ENCODE measurements at regions not wholly inside any gene's neighbourhood (a gene's known extent, or its start where the extent isn't known, plus 50 kb on each side); places are given as distances from the start of the nearest gene placed in this dataset.
"Not testable (repeated sequence)": the region's sequence is repeated elsewhere in the genome, so short reads cannot be mapped to it uniquely, and the experiment has no call there.

GRCh38 chr1:102691592-102692090, 416.7 kb downstream of the COL11A1 start:
- no peaks in the 10 kb centered on the region for H3K36me3 ChIP-seq (ENCODE audit: low read depth)
- POLR2A ChIA-PET (ENCODE audit: unreplicated experiment): no interaction called here
- TF ChIP-seq EZH2 (IDR thresholded peaks at IDR 0.05; ENCODE audit: low read depth): no peak
- TF ChIP-seq CTCF (conservative IDR thresholded peaks at IDR 0.05): no peak
- H3K27ac ChIP-seq: no peak overlapping the region
- no peaks in the 10 kb centered on the region for H3K4me1 ChIP-seq (replicated peaks; ENCODE audit: insufficient read depth)
- H3K4me2 ChIP-seq: no peak overlapping the region
- no peaks in the 10 kb centered on the region for H3F3A ChIP-seq (ENCODE audit: insufficient read depth, low read depth)
- BruUV-seq (replicated peaks): no TSS peak
- no peaks in the 10 kb centered on the region; the same call in 1 of the 2 replicates for H3K9me3 ChIP-seq (ENCODE audit: insufficient read depth, low read depth)
- H3K4me3 ChIP-seq: no peak overlapping the region
- H2AFZ ChIP-seq: no peak overlapping the region
- H4K20me1 ChIP-seq (ENCODE audit: insufficient read depth): no peaks in the 10 kb centered on the region
- DNase-seq: no peak
- intact Hi-C loops (cut with micrococcal nuclease; ENCODE audit: unreplicated experiment): no loop called here
- H3K9me2 ChIP-seq (ENCODE audit: insufficient read depth): no peaks in the 10 kb centered on the region
- H3K27me3 ChIP-seq (ENCODE audit: insufficient read depth, low read depth): no peaks in the 10 kb centered on the region
- no peaks in the 10 kb centered on the region for H3K79me2 ChIP-seq (ENCODE audit: low read depth)
- CTCF ChIA-PET: no interaction called here

- H3K4me2 ChIP-seq: no peak overlapping the region
- H3K9me2 ChIP-seq (ENCODE audit: insufficient read depth): no peaks in the 10 kb centered on the region
- no peak overlapping the region for H2AFZ ChIP-seq
- BruUV-seq (replicated peaks): no TSS peak
- POLR2A ChIA-PET (ENCODE audit: unreplicated experiment): no interaction called here
- no peak for DNase-seq
- CTCF ChIA-PET: no interaction called here
- no peaks in the 10 kb centered on the region for H3K4me1 ChIP-seq (replicated peaks; ENCODE audit: insufficient read depth)
- no peak overlapping the region for H3K27ac ChIP-seq
- H3K79me2 ChIP-seq (ENCODE audit: low read depth): no peaks in the 10 kb centered on the region
- H3K27me3 ChIP-seq (ENCODE audit: insufficient read depth, low read depth): no peaks in the 10 kb centered on the region
- H3K36me3 ChIP-seq (ENCODE audit: low read depth): no peaks in the 10 kb centered on the region
- H4K20me1 ChIP-seq (ENCODE audit: insufficient read depth): no peaks in the 10 kb centered on the region
- TF ChIP-seq CTCF (conservative IDR thresholded peaks at IDR 0.05): no peak
- TF ChIP-seq EZH2 (IDR thresholded peaks at IDR 0.05; ENCODE audit: low read depth): no peak
- no peaks in the 10 kb centered on the region for H3K9me3 ChIP-seq (ENCODE audit: insufficient read depth, low read depth)
- intact Hi-C loops (cut with micrococcal nuclease; ENCODE audit: unreplicated experiment): no loop called here
- no peaks in the 10 kb centered on the region for H3F3A ChIP-seq (ENCODE audit: insufficient read depth, low read depth)
- no peak overlapping the region for H3K4me3 ChIP-seq
Measured at GRCh38 chr1:102687383-102687782, 420.9 kb downstream of the COL11A1 start.

- Histone ChIP-seq H3K4me1 (replicated peaks; ENCODE audit: insufficient read depth) (no peaks in the 10 kb centered on the region), H3K27ac (no peak overlapping the region), H3K9me2 (ENCODE audit: insufficient read depth) (no peaks in the 10 kb centered on the region; the same call in 1 of the 2 replicates), H3K4me2 (no peak overlapping the region), H3K9me3 (ENCODE audit: insufficient read depth, low read depth) (no peaks in the 10 kb centered on the region), H3F3A (ENCODE audit: insufficient read depth, low read depth) (no peaks in the 10 kb centered on the region), H3K36me3 (ENCODE audit: low read depth) (no peaks in the 10 kb centered on the region), H3K27me3 (ENCODE audit: insufficient read depth, low read depth) (no peaks in the 10 kb centered on the region), H3K4me3 (no peak overlapping the region), H3K79me2 (ENCODE audit: low read depth) (no peaks in the 10 kb centered on the region), H2AFZ (no peak overlapping the region; the same call in 1 of the 2 replicates), H4K20me1 (ENCODE audit: insufficient read depth) (no peaks in the 10 kb centered on the region; the same call in 1 of the 2 replicates)
- POLR2A ChIA-PET (ENCODE audit: unreplicated experiment): interaction anchor here (0.6 kb wide), 1 partner anchor 544 kb away, joined by 5 read pairs; no protein-coding TSS in a partner anchor
- DNase-seq: no peak
- CTCF ChIA-PET: no interaction called here
- intact Hi-C loops (cut with micrococcal nuclease; ENCODE audit: unreplicated experiment): no loop called here
- no TSS peak for BruUV-seq (replicated peaks)
- TF ChIP-seq CTCF (conservative IDR thresholded peaks at IDR 0.05) (no peak), EZH2 (IDR thresholded peaks at IDR 0.05; ENCODE audit: low read depth) (no peak)
Measured at GRCh38 chr1:102661481-102661880, 446.8 kb downstream of the COL11A1 start.

- H3K4me2 ChIP-seq; H3K9me2 ChIP-seq (ENCODE audit: insufficient read depth); H3K4me1 ChIP-seq (replicated peaks; ENCODE audit: insufficient read depth); BruUV-seq (replicated peaks); intact Hi-C loops (cut with micrococcal nuclease; ENCODE audit: unreplicated experiment); H3K27me3 ChIP-seq (ENCODE audit: insufficient read depth, low read depth); H3K4me3 ChIP-seq; H2AFZ ChIP-seq; H3F3A ChIP-seq (ENCODE audit: insufficient read depth, low read depth); H4K20me1 ChIP-seq (ENCODE audit: insufficient read depth); H3K27ac ChIP-seq; DNase-seq; H3K79me2 ChIP-seq (ENCODE audit: low read depth); POLR2A ChIA-PET (ENCODE audit: unreplicated experiment); H3K9me3 ChIP-seq (ENCODE audit: insufficient read depth, low read depth); H3K36me3 ChIP-seq (ENCODE audit: low read depth): not testable (repeated sequence)
- CTCF ChIA-PET: interaction anchor here (0.6 kb wide), 1 partner anchor 31 kb away, joined by 3 read pairs; no protein-coding TSS in a partner anchor
Measured at GRCh38 chr1:102659876-102660483, 448.3 kb downstream of the COL11A1 start.

Measured in PC-9 (cell line).